ENCODE measurements at regions not wholly inside any gene's neighbourhood (a gene's known extent, or its start where the extent isn't known, plus 50 kb on each side); places are given as distances from the start of the nearest gene placed in this dataset.
"Not testable (repeated sequence)": the region's sequence is repeated elsewhere in the genome, so short reads cannot be mapped to it uniquely, and the experiment has no call there.

DNA sequence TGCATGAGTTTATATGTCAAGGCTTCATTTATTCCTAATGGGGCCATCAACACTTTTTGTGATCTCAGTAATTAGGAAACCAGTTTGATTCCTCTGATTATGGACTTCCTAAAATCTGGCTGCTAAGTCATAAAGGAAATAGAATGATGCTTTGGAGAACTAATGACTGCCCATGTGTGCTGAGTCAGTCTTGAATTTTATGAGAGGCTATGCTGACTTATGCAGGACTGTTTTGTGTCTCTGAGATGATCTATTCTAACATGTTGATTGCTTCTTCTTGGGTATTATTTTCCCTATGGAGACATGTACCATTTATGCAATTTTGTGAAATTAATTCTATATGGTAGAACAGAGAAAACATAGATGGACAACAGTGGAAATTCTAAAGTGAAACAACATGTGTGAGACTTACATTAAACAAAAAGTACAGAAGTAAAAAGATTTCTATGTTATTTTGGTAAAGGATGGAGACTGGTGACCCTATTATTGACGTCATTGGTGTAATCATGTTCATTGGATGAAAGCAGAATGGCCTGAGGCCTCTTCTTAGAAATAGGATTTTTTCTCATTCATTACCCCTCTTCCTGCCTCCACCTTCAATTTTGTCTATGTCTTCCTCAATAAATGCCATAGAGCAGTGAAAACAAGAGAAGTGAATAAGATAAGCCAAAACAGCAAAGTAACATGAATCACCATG lies 1658.2 kb upstream of the PIK3C3 start:
- DNase-seq (ENCODE audit: low spot score) (no peak), ATAC-seq (no peak)
- intact Hi-C loops (cut with DNase I): no loop called here

DNA sequence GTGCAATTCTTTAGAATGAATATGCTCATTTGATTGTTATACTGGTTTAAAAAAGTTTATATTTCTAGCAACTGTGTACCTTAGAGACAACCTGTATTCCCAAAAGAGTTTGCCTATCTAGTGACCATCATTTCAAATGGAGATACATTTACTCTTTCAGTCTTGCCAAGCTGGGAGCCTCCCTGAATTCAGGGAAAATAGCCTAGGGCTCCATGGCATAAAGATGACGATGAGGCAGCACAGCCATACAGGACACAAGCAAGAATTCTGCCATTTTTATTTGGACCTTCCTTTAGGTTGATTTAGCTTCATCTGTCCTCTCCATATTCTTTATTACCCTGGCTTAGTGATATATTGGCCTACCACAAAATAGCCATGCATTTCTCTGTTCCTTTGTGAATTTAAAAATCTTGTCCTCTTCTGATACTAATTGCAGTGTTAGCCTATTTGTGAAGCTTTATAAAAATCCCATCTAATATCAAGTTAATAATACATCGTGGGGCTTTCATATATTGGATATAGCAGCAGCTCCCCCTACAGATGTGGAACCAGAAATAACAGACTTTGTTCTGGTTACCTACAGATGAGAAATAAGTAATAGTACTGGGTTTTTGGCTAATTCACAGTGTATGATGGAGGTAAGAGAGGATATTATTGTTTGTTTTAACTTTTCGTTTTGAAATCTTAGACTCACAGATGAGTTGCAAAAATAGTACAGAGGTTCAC lies 1661.9 kb upstream of the PIK3C3 start:
- intact Hi-C loops (cut with DNase I): no loop called here
- ATAC-seq (no peak), DNase-seq (ENCODE audit: low spot score) (no peak)

DNA sequence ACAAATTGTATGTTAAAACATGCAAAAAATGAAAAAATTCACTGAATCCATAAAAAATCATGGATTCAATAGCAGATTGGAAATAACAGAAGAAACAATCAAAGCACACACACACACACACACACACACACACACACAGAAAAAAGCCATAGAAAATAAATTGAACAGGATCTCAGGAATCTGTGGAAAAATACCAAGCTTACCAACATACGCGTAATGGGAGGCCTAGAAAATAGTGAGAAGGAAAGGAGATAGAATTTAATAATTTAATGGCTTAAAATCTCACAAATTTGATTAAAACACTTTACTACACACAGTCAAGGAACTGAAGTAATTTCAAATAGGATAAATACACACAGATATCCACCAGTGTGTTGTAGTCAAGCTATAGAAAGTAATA lies 1671.5 kb upstream of the PIK3C3 start:
- DNase-seq (ENCODE audit: low spot score): no peak
- no peak for ATAC-seq
- intact Hi-C loops (cut with DNase I): no loop called here

DNA sequence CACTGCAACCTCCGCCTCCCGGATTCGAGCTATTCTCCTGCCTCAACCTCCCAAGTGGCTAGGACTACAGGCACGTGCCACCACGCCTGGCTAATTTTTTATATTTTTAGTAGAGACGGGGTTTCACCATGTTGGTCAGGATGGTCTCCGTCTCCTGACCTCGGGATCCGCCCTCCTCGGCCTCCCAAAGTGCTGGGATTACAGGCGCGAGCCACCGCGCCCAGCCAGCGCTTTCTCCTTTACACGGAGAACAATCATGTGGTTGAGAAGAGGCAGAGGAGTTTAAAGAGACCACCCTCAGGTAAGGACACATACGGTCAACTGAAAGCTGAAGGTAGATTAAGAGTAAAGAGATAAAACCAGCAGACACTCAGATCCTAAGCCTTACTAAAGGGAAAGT lies 1673.7 kb upstream of the PIK3C3 start:
- DNase-seq (ENCODE audit: low spot score); ATAC-seq; intact Hi-C loops (cut with DNase I): not testable (repeated sequence)

DNA sequence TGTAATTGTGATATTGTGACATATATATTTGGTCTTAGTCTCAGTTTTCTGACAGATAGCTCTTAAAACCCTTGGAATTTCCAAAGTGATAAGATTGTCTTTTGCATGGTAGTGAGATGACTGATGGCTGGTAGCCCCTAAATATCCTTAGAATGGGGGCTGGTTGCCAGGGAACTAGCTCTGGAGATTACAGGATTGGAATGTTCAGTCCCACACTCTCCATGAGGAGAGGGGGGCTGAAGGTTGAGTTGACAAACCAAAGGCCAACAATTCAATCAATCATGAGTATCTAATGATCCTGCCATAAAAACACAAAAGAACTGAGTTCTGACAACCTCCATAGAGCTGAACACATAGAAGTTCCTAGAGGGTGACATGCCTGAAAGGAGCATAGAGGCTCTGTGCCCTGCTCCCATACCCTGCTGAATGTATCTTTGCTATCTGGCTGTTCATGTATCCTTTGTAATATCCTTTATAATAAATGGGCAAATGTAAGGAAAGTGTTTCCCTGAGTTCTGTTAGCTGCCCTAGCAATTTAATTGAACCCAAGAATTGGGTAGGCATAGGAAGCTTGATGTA lies 1680.3 kb upstream of the PIK3C3 start:
- DNase-seq (ENCODE audit: low spot score): no peak
- no peak for ATAC-seq
- intact Hi-C loops (cut with DNase I): no loop called here

DNA sequence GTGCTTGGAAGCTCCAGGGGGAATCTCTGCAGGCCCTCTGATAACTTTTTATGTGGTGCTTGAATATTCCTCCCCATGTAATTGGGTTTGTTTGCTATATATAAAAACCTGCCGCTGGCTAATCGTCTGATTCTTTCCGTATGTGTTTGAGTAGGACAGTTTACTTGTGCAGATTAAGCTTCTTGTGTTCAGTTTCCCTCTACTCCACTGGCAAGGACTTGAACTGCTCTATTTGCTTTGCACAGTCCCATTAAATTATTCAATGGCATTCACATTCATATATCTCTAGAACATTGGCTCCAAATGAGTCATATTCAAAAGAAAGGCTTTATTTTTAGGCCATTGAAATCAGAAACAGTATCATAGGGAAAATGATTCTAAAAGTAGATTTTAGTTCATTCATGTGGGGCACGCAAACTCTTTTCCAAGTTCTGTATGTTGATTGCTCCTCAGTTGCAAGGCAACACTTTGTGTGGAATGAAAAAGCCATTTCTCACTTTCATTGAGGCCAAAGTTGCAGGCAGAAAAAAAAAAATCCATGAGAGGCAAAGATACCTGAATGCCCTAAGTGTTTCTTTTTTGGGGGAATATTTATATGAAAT lies 1682.3 kb upstream of the PIK3C3 start:
- DNase-seq (ENCODE audit: low spot score) (no peak), ATAC-seq (no peak)
- intact Hi-C loops (cut with DNase I): no loop called here

DNA sequence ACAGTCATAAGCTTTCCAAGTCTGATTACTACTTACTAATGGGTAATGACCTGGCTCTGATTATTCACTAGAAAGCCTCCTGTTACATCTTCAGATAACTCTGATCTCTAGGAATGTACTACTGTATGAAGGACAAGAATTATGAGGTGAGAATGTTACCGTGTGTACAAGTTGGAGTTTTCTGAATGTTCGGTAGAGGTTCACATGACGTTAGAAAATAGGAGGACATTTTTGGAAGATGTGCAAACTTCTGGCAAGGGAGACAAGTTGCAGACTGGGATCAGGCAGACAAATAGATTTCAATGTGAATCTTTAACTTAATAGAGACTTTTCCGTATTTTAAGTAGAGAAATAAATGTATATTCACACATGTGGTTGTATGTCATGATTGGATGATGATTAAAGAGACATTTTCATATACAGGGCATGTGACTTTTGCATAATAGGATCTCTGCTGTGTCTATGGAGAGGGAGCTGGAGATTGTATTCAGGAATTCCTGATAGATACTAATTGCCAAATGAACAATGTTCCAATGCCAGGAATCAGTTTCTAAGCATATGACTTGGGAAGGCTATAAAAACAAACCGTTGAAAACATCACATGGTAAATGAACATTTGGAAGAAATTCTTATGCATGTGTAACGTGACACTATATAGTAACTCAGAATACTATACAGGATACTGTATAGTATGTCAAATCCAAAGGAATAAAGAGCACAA lies 1695.8 kb upstream of the PIK3C3 start:
- intact Hi-C loops (cut with DNase I): no loop called here
- ATAC-seq (no peak), DNase-seq (ENCODE audit: low spot score) (no peak)

DNA sequence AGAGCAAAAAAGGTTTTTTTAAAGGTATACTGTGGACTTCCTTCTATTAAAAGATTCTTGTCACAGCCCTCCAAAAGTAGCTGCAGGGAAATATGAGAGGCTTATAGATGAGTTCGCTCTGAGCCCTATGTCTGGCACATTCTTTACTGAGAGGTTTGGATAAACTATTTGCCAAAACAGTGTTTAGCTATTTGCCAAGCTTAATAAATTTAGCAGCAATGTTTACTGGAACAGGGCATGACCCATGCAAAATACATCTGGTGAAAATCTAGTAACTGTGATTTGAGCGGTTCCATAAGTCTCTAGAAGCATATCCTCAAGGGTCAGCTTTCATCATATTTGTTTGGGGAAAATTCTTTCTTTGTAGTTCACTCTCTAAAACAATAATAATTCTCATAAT lies 1696.7 kb upstream of the PIK3C3 start:
- no peak for DNase-seq (ENCODE audit: low spot score)
- ATAC-seq: no peak
- intact Hi-C loops (cut with DNase I): no loop called here

DNA sequence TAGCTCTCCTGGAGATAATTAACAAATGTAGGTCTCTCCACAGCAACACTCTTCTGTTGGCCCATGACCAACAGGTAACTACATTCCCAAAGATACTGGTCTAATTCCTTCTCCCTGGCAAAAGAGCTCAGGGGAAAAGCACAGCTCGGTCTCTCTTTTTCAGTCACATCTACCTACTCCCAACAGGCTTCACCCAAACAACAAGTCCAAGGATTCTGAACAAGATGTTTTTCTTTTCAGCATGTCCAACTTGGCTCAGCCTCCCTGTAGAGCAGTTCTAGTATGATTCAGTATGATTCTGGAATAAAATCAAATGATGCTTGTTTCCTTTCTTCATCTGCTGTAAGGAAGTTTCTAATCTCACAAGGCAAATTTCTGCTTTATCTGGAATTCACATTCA lies 1704.8 kb upstream of the PIK3C3 start:
- no peak for DNase-seq (ENCODE audit: low spot score)
- intact Hi-C loops (cut with DNase I): no loop called here
- ATAC-seq: no peak

DNA sequence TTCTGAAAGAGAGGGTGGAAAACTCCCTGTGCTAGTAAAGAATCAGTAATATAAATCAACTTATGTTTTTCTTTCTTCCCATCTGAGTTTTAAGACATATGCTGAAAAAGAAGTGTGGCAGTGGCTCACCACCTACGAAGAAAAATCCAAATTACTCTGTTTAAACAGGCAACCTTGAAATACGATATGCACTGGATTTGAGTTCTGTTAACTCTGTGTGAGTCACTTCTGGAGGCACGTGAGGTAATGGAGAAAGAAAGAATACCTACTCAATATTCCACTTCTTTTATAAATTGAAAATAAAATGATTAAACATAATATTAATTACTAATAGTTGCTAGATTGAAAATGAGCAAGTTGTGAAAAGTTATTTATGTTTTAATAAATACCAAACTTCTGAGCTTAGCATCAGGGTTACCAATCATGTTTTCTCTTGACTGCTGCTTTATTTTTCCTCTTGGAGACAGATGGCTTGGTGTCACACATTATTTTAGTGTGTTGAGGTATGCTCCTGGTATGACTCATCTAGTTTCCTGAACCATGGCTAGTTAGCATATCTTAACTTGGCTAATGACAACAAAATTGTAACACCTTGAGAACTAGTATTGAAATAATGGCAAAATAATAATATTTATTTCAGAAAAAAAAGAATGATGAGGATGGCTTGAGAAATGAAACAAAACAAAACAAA lies 1705.5 kb upstream of the PIK3C3 start:
- ATAC-seq (no peak), DNase-seq (ENCODE audit: low spot score) (no peak)
- intact Hi-C loops (cut with DNase I): no loop called here

DNA sequence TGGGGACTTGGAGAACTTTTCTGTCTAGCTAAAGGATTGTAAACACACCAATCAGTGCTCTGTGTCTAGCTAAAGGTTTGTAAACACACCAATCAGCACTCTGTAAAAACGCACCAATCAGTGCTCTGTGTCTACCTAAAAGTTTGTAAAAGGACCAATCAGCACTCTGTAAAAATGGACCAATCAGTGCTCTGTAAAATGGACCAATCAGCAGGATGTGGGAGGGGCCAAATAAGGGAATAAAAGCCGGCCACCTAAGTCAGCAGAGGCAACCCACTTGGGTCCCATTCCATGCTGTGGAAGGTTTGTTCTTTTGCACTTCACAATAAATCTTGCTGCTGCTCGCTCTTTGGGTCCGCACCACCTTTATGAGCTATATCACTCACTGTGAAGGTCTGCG lies 1709.4 kb upstream of the PIK3C3 start:
- intact Hi-C loops (cut with DNase I); DNase-seq (ENCODE audit: low spot score); ATAC-seq: not testable (repeated sequence)

DNA sequence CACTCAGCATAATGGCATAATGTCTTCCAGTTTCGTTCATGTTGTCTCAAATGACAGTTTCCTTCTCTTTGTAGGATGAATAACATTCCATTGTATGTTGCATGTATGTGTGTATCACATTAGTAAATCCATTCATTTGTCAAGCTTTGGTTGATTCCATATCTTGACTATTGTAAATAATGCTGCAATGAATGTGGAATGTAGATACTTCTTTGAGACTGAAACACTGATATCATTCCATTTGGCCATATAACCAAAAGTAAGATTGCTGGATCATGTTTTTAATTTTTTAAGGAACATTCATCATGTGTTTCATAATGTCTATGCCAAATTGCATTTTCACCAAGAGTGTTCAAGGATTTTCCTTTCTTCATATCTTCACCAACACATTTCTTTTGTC lies 1711.4 kb upstream of the PIK3C3 start:
- DNase-seq (ENCODE audit: low spot score): no peak
- intact Hi-C loops (cut with DNase I): no loop called here
- ATAC-seq: no peak

DNA sequence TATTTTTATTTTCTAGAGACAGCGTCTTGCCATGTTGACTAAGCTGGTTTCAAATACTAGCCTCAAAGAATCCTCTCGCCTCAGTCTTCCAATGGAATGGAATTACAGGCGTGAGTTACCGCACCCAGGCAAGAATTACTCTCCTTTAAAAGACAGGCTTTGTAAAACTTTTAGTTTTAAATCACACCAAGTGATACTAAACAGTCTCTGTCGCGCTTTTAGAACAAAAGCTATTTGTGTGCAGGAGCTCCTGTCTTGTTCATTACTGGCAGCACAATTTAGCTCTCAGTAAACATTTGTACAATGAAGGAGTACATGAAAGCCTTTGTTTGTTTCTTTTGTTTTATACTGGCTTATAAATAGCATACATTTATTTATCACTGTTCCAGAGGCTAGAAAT lies 1719.2 kb upstream of the PIK3C3 start:
- DNase-seq (ENCODE audit: low spot score): no peak
- no peak for ATAC-seq
- intact Hi-C loops (cut with DNase I): no loop called here

DNA sequence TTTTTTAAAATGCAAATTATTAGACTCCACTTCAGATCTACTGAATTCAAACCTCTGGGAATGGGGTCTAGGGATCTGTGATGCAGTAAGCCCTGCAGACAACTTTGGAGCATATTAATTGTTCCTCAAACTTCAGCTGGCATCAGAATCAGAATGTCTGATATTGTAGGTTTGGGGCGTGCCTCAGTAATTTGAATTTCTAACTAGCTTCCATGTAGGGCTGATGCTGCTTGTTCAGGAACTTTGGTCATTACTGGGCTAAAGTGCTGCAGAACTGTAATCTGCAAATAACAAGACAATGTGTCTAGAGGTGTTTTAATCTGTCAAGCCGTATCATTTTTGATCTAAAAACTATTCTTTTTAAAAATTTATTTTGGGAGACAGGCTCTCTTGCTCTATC lies 1719.7 kb upstream of the PIK3C3 start:
- intact Hi-C loops (cut with DNase I): no loop called here
- DNase-seq (ENCODE audit: low spot score) (no peak), ATAC-seq (no peak)

DNA sequence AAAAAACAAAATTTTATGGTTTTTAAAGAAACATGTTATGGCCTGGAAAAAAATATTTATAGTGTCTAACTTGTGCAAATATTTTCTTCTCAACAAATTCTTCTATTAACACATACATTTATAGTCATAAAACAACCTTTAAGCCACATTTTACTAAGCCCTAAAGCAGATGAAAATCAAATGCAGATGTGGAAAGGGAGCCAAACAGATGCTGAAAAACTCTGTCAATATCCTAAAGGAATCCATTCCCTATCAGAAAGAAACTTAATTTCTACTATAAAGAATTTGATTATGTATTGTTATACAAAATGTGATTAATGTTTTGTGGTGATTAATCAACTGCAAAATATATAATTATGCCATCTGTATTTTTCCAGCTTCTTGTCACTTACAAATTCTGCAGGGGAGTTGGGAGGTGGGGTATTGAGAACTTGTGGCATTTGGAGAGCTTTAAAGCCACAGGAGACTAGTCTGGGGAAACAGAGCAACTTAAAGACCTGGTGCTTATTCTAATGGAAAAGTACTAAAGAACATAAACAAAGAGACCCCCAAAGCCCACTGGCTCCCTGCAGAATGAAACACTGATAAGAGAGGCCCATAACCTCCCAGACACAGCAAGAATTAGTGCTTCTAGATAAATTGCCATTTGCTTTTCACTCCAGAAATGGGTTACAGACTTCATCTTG lies 1721.0 kb upstream of the PIK3C3 start:
- ATAC-seq: no peak
- DNase-seq (ENCODE audit: low spot score): no peak
- intact Hi-C loops (cut with DNase I): no loop called here

DNA sequence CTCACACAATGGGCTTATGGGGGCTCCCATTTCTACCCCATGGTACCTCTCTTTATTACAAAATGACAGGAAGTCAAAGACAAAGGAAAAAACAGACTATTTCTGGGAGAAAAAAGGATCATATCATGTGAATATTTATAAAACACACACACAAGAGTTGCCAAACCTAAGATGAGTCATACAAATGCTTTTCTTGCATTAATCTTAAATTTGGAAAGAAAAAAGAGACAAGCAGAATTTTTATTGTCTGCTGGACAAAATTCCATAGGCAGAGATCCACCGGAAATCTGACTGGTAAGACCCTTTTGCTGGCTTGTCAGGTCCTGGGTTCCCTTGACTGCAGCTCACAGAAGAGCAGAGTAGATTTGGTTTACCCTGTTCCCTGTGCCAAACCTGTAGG lies 1732.3 kb upstream of the PIK3C3 start:
- intact Hi-C loops (cut with DNase I): no loop called here
- DNase-seq (ENCODE audit: low spot score): no peak
- ATAC-seq: no peak

DNA sequence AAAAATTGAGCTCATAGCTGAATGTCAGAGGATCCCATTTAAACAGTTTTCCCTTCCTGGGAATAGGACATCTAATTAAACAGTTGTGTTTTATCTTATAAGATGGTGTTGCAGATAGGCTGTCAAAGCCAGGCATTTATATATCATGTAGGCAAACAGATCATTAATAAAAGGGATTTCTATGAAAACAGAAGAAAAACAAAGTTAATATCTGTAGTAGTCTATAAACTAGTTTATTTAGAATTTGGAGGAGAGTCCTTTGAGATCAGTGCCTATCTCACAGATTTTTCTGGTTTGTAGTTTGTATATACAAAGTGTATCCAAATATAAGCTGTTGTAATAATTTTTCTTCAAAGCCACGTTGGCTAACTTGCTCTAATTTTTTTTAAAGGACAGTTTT lies 1738.2 kb upstream of the PIK3C3 start:
- ATAC-seq (no peak), DNase-seq (ENCODE audit: low spot score) (no peak)
- intact Hi-C loops (cut with DNase I): no loop called here

DNA sequence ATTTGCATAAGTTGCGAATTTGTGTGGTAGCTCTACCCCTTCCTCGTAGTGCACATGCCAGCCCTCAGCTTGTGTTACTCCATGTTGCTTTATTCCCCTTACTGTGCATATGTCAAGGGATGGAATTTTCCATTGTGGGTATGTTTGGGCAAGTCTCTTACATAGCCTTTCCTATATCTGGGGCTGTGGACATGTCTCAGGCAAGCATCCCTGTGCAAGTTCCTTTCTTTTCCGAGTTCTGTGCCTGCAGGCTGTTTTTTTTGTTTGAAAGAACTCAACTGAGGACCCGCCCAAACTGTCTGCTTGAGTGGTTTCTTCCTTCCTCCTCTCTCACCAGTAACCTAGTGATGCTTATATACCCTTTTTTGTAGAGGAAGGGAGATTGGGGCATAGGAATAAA lies 1739.1 kb upstream of the PIK3C3 start:
- DNase-seq (ENCODE audit: low spot score) (no peak), ATAC-seq (no peak)
- intact Hi-C loops (cut with DNase I): no loop called here

DNA sequence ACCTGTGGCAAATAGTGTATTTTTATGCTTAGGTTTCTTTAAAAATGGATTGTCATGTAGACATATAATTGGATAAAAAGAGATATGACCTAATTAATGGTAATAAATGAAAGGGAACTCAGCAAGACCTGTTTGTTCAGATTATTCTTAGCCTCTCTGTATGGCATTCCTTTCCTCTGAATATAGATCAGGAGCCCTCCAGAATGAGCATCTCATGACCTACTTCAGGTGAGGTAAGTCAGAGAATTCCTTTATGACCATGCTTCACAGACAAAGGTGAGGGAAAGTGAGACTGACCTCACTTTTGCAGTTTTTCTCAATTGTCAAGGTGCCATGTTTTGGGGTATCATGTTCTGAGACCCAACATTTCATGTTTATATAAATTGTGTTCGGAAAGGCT lies 1744.3 kb upstream of the PIK3C3 start:
- intact Hi-C loops (cut with DNase I): no loop called here
- DNase-seq (ENCODE audit: low spot score) (no peak), ATAC-seq (no peak)
